Chondrocyte (in vitro differentiated cells): ENCODE measurements at regions not wholly inside any gene's neighbourhood (a gene's known extent, or its start where the extent isn't known, plus 50 kb on each side); places are given as distances from the start of the nearest gene placed in this dataset.

Source experiments
- DNase-seq: peaks from one replicate; pipeline ENCODE4 v3.0.0; 2021; ENCODE audit warnings: mixed read lengths, low spot score
- H3K27ac Mint-ChIP-seq: one replicate; pipeline ENCODE4 v1.8.0; 2021; ENCODE audit warnings: mild to moderate bottlenecking, moderate library complexity, mixed read lengths; ENCODE audit not compliant: unreplicated experiment
- H3K27me3 Mint-ChIP-seq: 2 replicates; pipeline ENCODE4 v1.8.0; 2021; ENCODE audit warnings: low read depth, mixed read lengths
- H3K36me3 Mint-ChIP-seq: 2 replicates; pipeline ENCODE4 v1.8.0; 2021; ENCODE audit warnings: low read depth, mixed read lengths
- H3K4me1 Mint-ChIP-seq: 2 replicates; pipeline ENCODE4 v1.8.0; 2021; ENCODE audit warnings: low read depth, mild to moderate bottlenecking, mixed read lengths
- H3K4me3 Mint-ChIP-seq: one replicate; pipeline ENCODE4 v1.8.0; 2021; ENCODE audit warnings: mild to moderate bottlenecking, moderate library complexity, mixed read lengths; ENCODE audit not compliant: unreplicated experiment
- H3K9me3 Mint-ChIP-seq: 2 replicates; pipeline ENCODE4 v1.8.0; 2021; ENCODE audit warnings: low read depth, mixed read lengths
- TF ChIP-seq, protein P1 (sequence below): fragments of 200-600 bp; sonication (generic); IDR thresholded peaks from 2 replicates; pipeline ENCODE4 v1.5.0; 2021; ENCODE audit warnings: antibody characterized with exemption, mild to moderate bottlenecking, moderate library complexity

DNA sequence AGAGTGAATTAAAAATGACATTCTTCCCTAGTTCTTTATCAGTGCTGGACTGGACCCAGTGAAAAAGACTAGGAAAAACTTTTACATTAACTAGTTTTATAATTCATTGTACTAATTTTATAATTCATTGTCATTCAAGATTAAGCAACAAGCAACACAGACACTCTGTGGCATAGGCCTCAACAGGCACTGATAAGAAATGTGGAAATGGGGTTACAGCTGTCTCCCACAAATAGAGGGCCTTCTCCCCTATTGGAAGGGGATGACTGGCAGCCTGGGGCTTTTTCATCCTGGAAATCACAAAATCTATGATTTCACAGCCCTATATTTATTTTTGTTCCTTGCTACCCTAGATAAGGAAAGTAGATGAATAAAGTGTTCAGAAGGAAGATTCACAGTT is 370.6 kb downstream of the GBE1 start:
- no peaks in the 10 kb centered on the region for H3K9me3 Mint-ChIP-seq
- no peaks in the 10 kb centered on the region for H3K36me3 Mint-ChIP-seq
- DNase-seq = no peak
- peaks cover 3% of the 10 kb centered on the region for H3K4me1 Mint-ChIP-seq
- TF ChIP-seq, protein P1, sequence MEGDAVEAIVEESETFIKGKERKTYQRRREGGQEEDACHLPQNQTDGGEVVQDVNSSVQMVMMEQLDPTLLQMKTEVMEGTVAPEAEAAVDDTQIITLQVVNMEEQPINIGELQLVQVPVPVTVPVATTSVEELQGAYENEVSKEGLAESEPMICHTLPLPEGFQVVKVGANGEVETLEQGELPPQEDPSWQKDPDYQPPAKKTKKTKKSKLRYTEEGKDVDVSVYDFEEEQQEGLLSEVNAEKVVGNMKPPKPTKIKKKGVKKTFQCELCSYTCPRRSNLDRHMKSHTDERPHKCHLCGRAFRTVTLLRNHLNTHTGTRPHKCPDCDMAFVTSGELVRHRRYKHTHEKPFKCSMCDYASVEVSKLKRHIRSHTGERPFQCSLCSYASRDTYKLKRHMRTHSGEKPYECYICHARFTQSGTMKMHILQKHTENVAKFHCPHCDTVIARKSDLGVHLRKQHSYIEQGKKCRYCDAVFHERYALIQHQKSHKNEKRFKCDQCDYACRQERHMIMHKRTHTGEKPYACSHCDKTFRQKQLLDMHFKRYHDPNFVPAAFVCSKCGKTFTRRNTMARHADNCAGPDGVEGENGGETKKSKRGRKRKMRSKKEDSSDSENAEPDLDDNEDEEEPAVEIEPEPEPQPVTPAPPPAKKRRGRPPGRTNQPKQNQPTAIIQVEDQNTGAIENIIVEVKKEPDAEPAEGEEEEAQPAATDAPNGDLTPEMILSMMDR = no peak
- H3K27ac Mint-ChIP-seq = no peak overlapping the region
- H3K4me3 Mint-ChIP-seq = no peak overlapping the region
- no peaks in the 10 kb centered on the region for H3K27me3 Mint-ChIP-seq

DNA sequence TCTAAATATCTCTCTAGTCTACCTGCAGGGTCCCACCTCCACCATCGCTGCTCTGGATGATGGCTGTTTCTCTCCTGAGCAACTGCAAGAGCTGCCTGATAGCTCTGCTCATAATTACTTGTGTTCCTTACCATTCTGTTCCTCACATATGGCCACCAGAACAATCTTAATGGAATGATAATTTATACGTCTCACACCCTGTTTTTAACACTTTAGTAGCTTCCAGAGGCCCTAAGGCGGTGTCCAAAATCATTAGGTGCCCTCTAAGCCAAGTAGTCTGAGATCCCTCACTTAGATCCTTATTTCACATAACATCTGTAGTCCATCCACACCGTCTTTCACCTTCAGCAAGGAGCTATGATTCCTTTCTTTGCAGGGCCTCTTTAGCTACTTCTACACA is 373.3 kb downstream of the GBE1 start:
- Mint-ChIP-seq H3K36me3 (no peaks in the 10 kb centered on the region), H3K27me3 (no peaks in the 10 kb centered on the region), H3K27ac (no peak overlapping the region), H3K9me3 (no peaks in the 10 kb centered on the region), H3K4me1 (no peaks in the 10 kb centered on the region), H3K4me3 (no peak overlapping the region)
- TF ChIP-seq, protein P1 = no peak
- no peak for DNase-seq

DNA sequence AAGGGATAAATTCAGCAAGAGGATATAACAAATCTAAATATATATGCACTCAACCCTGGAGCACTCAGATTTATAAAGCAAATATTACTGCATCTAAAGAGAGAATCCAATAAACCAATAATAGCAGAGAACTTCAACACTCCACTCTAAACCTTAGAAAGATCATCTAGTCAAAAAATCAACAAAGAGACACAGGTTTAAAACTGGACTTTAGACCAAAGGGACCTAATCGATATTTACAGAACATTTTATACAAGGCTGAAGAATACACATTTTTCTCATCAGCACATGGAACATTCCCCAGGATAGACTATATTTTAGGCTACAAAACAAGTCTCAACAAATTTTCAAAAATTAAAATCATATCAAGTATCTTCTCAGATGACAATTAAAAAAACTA is 379.0 kb downstream of the GBE1 start:
- H3K9me3 Mint-ChIP-seq = peaks cover 10% of the 10 kb centered on the region
- TF ChIP-seq, protein P1 = no peak
- no peaks in the 10 kb centered on the region for H3K4me1 Mint-ChIP-seq
- H3K36me3 Mint-ChIP-seq = no peaks in the 10 kb centered on the region
- H3K4me3 Mint-ChIP-seq = no peak overlapping the region
- H3K27me3 Mint-ChIP-seq = no peaks in the 10 kb centered on the region
- H3K27ac Mint-ChIP-seq = no peak overlapping the region
- DNase-seq = no peak

DNA sequence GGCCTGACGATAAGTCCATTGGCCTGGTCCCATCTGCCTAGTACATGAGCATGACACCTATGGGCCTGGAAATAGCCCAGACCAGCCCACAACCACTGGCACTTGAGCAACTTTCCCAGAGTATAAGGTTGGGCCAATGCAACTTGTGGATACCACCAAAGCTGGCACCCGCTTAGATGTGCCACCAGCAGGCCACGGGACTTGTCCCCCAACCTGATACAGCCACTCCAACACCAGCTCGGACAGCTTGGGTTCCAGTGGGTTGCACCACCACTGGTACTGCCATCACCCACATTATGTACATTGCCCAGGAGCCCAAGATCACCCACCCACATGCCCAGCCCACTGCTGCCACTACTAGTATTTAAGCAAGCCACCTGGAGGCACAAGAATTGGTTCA is 381.2 kb downstream of the GBE1 start:
- Mint-ChIP-seq H3K36me3 (no peaks in the 10 kb centered on the region), H3K4me3 (no peak overlapping the region), H3K9me3 (peaks cover 14% of the 10 kb centered on the region), H3K27ac (no peak overlapping the region), H3K4me1 (no peaks in the 10 kb centered on the region), H3K27me3 (no peaks in the 10 kb centered on the region)
- DNase-seq = peak; percentile 59
- TF ChIP-seq, protein P1 = no peak

DNA sequence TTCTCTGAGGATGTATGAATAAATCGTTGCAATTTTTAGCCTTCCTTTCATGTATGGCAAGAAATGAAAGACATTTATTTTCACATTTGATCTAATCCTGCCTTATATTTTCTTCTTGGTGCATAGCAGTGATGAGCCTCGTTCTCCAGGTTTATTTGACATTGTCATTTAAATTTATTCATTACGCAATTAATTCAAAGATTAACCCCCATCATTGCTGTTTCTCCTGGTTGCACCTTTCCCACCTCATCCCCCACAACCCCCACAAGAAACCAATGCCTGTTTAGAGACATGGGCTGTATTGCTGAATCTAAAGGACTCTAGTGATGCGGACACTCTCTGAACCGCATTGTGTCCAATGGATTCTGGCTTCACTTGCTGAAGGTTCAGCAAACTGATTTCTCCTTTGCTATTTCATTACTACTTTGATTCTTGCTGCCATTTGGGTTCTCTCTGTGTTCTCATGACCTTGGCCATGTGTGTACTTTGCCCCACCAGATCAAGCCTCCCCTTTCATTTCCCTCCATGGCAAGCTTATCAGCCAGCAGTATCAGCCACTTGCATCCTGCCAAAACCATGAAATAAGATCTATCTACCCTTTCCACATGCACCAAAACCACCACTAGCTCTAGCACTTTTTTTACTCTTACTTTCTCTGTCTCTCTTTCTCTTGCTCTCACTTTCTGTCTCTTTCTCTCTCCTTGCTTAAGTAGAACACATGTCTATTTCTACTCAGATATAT is 382.7 kb downstream of the GBE1 start:
- DNase-seq = no peak
- Mint-ChIP-seq H3K27ac (no peak overlapping the region), H3K4me1 (peaks cover 3% of the 10 kb centered on the region), H3K9me3 (peaks cover 14% of the 10 kb centered on the region), H3K36me3 (no peaks in the 10 kb centered on the region), H3K4me3 (no peak overlapping the region), H3K27me3 (no peaks in the 10 kb centered on the region)
- TF ChIP-seq, protein P1 = no peak
